WTC11 (cell line): ENCODE measurements at regions not wholly inside any gene's neighbourhood (a gene's known extent, or its start where the extent isn't known, plus 50 kb on each side); places are given as distances from the start of the nearest gene placed in this dataset.

ENCODE experiments used
- CBFB ChIP-seq: sonication (generic); formaldehyde crosslinking; IDR thresholded peaks from 2 replicates; pipeline ENCODE4 v1.8.1; 2022; ENCODE audit warnings: mild to moderate bottlenecking, low read depth, missing genetic modification reagents
- CREB1 ChIP-seq: sonication (generic); formaldehyde crosslinking; IDR thresholded peaks from 2 replicates; pipeline ENCODE4 v1.8.0; 2023; ENCODE audit warnings: mild to moderate bottlenecking, missing genetic modification reagents
- FOXJ3 ChIP-seq: sonication (generic); formaldehyde crosslinking; IDR thresholded peaks from 2 replicates; pipeline ENCODE4 v1.9.0; 2021; ENCODE audit warnings: missing genetic modification reagents, mild to moderate bottlenecking, borderline replicate concordance
- KAT7 ChIP-seq: sonication (generic); formaldehyde crosslinking; IDR thresholded peaks from 2 replicates; pipeline ENCODE4 v1.8.1; 2023; ENCODE audit warnings: missing genetic modification reagents, mild to moderate bottlenecking, borderline replicate concordance
- PREB ChIP-seq: sonication (generic); formaldehyde crosslinking; IDR thresholded peaks from 2 replicates; pipeline ENCODE4 v1.8.1; 2022; ENCODE audit warnings: mild to moderate bottlenecking, missing genetic modification reagents, moderate library complexity, borderline replicate concordance
- SP1 ChIP-seq: sonication (generic); formaldehyde crosslinking; conservative IDR thresholded peaks from 2 replicates; pipeline ENCODE4 v1.8.1; 2022; ENCODE audit warnings: missing genetic modification reagents
- TCF7 ChIP-seq: sonication (generic); formaldehyde crosslinking; IDR thresholded peaks from 2 replicates; pipeline ENCODE4 v1.8.0; 2022; ENCODE audit warnings: mild to moderate bottlenecking, low read depth, missing genetic modification reagents, moderate library complexity
- TEAD4 ChIP-seq: sonication (generic); formaldehyde crosslinking; IDR thresholded peaks from 2 replicates; pipeline ENCODE4 v1.8.0; 2022; ENCODE audit warnings: mild to moderate bottlenecking, missing genetic modification reagents
- ZNF121 ChIP-seq: sonication (generic); formaldehyde crosslinking; IDR thresholded peaks from 2 replicates; pipeline ENCODE4 v1.8.0; 2023; ENCODE audit warnings: missing genetic modification reagents
- ZNF423 ChIP-seq: fragments of 250-450 bp; sonication (Bioruptor Pico); IDR thresholded peaks from 2 replicates; pipeline ENCODE4 v2.1.2; 2022; ENCODE audit warnings: mild to moderate bottlenecking, moderate library complexity
- TF ChIP-seq, protein P1 (sequence below): fragments of 200-600 bp; IDR thresholded peaks from 2 replicates; pipeline ENCODE4 v1.8.0; 2022; ENCODE audit warnings: antibody characterized with exemption
- TF ChIP-seq, protein P2 (sequence below): sonication (generic); formaldehyde crosslinking; IDR thresholded peaks from 2 replicates; pipeline ENCODE4 v1.8.1; 2022; ENCODE audit warnings: mild to moderate bottlenecking, moderate library complexity, missing genetic modification reagents
- TF ChIP-seq, protein P3 (sequence below): sonication (generic); formaldehyde crosslinking; IDR thresholded peaks from 2 replicates; pipeline ENCODE4 v1.8.1; 2023; ENCODE audit warnings: mild to moderate bottlenecking, missing genetic modification reagents

DNA sequence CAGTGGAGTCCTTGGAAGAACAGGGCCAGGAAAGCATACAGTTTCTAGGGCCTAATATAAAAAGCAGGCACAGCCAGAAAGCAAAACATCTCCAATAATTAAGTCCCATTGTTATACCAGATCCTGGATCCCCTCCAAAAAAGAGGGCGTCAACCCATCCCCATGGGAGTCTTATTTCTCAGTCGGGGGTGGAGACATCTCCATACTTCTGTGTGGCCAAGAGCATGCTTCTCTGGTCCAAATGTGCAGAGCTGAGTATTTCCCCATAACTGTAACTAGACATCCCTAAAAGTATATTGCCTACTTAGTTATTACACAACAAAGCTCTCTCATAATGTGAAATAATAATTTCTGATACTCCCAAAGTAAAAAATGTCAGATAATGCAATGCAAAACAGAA is 104.2 kb upstream of the SOX13 start:
- TF ChIP-seq CREB1 (no peak), SP1 (no peak), CBFB (CRISPR knock-in tag) (no peak), FOXJ3 (CRISPR knock-in tag) (no peak), ZNF121 (CRISPR knock-in tag) (no peak), ZNF423 (CRISPR knock-in tag) (no peak), PREB (CRISPR knock-in tag) (no peak), TCF7 (CRISPR knock-in tag) (no peak), KAT7 (CRISPR knock-in tag) (no peak), TEAD4 (CRISPR knock-in tag) (no peak)
- TF ChIP-seq, protein P1, sequence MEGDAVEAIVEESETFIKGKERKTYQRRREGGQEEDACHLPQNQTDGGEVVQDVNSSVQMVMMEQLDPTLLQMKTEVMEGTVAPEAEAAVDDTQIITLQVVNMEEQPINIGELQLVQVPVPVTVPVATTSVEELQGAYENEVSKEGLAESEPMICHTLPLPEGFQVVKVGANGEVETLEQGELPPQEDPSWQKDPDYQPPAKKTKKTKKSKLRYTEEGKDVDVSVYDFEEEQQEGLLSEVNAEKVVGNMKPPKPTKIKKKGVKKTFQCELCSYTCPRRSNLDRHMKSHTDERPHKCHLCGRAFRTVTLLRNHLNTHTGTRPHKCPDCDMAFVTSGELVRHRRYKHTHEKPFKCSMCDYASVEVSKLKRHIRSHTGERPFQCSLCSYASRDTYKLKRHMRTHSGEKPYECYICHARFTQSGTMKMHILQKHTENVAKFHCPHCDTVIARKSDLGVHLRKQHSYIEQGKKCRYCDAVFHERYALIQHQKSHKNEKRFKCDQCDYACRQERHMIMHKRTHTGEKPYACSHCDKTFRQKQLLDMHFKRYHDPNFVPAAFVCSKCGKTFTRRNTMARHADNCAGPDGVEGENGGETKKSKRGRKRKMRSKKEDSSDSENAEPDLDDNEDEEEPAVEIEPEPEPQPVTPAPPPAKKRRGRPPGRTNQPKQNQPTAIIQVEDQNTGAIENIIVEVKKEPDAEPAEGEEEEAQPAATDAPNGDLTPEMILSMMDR, result no peak
- TF ChIP-seq, protein P2, sequence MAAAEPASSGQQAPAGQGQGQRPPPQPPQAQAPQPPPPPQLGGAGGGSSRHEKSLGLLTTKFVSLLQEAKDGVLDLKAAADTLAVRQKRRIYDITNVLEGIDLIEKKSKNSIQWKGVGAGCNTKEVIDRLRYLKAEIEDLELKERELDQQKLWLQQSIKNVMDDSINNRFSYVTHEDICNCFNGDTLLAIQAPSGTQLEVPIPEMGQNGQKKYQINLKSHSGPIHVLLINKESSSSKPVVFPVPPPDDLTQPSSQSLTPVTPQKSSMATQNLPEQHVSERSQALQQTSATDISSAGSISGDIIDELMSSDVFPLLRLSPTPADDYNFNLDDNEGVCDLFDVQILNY, result no peak
- TF ChIP-seq, protein P3, sequence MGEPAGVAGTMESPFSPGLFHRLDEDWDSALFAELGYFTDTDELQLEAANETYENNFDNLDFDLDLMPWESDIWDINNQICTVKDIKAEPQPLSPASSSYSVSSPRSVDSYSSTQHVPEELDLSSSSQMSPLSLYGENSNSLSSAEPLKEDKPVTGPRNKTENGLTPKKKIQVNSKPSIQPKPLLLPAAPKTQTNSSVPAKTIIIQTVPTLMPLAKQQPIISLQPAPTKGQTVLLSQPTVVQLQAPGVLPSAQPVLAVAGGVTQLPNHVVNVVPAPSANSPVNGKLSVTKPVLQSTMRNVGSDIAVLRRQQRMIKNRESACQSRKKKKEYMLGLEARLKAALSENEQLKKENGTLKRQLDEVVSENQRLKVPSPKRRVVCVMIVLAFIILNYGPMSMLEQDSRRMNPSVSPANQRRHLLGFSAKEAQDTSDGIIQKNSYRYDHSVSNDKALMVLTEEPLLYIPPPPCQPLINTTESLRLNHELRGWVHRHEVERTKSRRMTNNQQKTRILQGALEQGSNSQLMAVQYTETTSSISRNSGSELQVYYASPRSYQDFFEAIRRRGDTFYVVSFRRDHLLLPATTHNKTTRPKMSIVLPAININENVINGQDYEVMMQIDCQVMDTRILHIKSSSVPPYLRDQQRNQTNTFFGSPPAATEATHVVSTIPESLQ (CRISPR knock-in tag), result no peak
